GM19395 (cell line): ENCODE measurements at regions not wholly inside any gene's neighbourhood (a gene's known extent, or its start where the extent isn't known, plus 50 kb on each side); places are given as distances from the start of the nearest gene placed in this dataset.

Source experiments
- ATAC-seq: cut with Tn5 transposase; IDR thresholded peaks from one replicate; pipeline ENCODE4 v1.9.1; 2021; ENCODE audit warnings: mild to moderate bottlenecking, moderate library complexity; ENCODE audit not compliant: unreplicated experiment

- no peak for ATAC-seq
Observed at GRCh38 chr5:161134956-161135355, 282.9 kb upstream of the ATP10B start.

DNA sequence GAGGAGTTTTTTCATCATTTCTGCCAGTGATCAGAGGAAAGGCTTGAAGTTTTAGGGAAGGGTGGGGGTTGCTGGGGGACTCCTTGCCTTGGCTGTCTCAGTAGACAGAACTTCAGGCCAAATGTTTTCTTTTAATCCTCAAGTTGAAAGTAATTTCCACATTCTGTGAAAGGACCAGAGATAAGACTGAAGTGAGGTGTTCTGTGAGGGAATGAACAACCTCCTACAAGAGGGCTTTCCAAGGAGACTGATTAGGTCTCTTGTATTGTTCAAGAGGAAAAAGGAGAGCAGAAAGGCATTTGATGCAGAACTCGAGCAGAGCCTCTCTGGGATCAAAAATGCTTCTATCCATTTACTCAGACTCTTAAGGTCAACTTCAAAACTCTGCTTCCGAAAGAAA is 282.1 kb upstream of the ATP10B start:
- ATAC-seq, result no peak

- no peak for ATAC-seq
Observed at GRCh38 chr5:161115941-161116340, 263.9 kb upstream of the ATP10B start.

DNA sequence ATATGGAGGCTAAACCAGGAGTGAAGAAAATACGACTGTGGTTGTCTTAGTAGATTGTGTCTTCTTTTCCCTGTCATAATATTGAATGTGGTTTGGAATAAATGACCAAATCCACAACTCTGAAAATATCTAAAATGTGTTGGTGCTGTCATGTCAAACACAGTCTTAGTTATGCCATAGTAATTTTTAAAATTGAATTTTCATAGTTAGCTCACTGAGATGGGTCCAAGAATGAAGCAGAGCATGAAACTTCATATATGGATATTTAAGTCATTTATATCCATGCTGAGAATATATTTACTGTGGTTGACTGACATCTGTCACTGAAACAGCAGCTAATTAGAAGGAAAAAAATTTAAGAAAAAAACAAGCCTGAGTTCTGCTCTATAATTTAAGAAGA is 260.4 kb upstream of the ATP10B start:
- no peak for ATAC-seq

GRCh38 chr5:161105525-161105924 is 253.5 kb upstream of the ATP10B start:
- no peak for ATAC-seq

DNA sequence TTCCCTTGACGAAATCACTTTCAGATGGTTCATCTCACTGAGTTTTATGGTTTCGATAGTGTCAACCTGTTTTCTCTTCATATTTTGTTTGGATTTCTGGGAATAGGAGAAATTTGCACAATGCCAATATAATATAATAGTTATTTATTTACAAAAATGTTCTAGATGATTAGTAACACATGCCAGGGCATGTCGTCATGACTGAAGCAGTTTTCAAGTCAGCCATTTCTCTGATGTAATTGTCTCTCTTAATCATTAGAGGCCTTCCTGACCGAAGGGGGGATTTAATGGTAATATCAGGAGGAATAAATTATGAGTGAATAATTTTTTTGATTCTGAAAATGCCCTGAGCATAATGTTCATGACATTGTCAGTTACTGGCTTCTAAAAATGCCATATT is 246.5 kb upstream of the ATP10B start:
- no peak for ATAC-seq

- no peak for ATAC-seq
Observed at GRCh38 chr5:161096581-161096980, 244.6 kb upstream of the ATP10B start.

- no peak for ATAC-seq
Observed at GRCh38 chr5:161095953-161096352, 243.9 kb upstream of the ATP10B start.

DNA sequence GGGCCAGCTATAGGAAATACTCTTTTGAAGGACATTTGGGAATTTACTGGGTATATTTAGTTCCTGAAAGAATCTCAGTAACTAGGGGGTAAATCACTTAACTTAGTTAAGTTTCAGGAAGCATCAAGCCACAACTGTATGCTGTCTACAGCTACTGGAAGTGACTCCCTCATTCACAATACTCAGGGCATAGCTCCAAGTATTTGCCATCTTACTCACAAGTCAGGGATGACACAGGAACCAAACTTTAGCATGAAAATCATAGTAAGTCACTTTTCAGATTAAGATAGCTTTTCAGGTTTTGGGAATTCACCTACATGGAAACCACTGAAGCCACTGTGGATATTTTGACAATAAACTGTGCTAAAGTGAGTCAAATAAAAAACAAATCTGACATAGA is 242.4 kb upstream of the ATP10B start:
- ATAC-seq, result no peak

- ATAC-seq, result no peak
Observed at GRCh38 chr5:161093100-161093499, 241.1 kb upstream of the ATP10B start.

GRCh38 chr5:161089569-161089968 is 237.6 kb upstream of the ATP10B start:
- no peak for ATAC-seq

DNA sequence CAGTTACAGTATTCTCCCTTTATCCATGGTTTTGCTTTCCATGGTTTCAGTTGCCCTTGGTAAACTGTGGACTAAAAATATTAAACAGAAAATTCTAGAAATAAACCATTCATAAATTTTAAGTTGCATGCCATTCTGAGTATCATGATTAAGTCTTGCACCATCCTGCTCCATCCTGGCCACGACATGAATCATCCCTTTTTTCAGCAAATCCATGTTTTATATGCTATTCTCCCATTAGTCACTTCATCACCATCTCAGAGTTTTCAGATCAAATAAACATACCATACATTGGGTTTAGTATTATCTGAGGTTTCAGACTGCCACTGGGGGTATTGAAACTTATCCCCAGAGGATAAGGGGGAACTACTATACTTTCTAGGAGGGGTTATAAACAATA is 234.4 kb upstream of the ATP10B start:
- no peak for ATAC-seq

DNA sequence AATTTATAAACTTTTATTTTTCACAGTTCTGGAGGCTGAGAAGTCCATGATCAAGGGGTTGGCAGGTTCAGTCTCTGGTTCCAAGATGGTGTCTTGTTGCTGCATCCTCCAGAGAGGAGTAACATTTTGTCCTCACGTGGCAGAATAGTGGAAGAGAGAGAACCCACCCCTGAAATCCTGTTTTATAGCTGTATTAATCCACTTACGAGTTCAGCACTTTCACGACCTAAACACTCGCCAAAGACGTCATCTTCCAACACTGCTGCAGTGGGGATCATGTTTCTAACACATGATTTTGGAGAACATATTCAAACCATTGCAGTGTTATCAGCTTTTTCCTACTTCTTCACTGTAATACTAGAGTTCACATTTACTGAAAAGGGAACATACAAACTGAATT is 233.0 kb upstream of the ATP10B start:
- ATAC-seq, result no peak

GRCh38 chr5:161084115-161084514 is 232.1 kb upstream of the ATP10B start:
- no peak for ATAC-seq

GRCh38 chr5:161078793-161079192 is 226.8 kb upstream of the ATP10B start:
- no peak for ATAC-seq

GRCh38 chr5:161077936-161078545 is 226.0 kb upstream of the ATP10B start:
- no peak for ATAC-seq

DNA sequence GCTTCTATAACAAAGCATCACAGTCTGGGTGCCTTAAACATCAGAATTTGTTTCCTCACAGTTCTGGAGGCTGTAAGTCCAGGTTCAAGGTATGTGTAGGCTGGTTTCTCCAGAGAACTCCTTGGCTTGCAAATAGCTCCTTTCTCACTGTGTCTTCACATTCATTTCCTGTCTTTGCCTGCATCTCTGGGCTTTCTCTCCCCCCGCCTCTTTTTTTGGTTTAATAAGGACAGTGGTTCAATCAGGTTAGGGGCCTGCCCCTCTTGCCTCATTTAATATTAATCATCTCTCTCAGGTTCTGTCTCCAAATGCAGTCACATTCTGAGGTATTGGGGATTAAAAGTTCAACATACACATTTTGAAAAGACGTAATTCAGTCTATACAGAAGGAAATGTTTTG is 225.5 kb upstream of the ATP10B start:
- no peak for ATAC-seq

DNA sequence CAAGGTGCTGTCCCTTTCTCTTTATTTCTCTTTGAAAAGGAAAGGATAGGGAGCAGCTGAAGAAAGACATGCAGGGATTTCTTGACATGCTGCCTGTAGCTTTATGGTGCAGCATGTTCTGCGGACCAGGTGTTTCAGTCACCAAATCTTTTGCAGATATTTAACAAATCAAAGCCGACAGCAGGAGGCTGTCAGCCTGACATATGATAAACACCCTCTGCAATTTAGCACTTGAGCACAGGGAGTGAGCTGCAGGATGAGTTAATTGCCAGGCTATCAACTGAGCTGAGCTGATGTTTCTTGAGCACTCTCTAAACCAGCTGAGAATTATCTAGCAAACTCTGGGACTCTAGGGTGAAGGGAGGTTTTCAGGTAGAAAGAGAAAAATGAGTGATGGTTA is 212.8 kb upstream of the ATP10B start:
- no peak for ATAC-seq

GRCh38 chr5:161064297-161064696 is 212.3 kb upstream of the ATP10B start:
- ATAC-seq, result no peak

DNA sequence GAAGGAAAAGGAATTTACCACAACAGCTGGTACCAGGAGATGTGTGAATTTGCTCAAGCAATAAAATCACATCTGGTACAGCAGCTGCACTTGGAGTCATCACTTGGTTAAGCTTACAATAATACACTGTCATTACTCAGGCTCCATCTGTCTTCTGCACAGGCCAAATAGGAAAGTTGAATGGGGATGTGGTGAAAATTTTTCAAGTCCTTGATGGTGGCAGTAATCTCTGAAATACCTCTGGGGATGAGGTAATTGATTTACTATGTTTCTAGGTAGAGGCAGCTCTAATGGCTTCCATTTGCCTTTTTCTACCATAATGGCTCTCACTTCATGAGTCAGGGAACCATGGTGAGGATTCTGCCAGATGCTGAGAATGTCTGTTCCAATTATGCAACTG is 206.8 kb upstream of the ATP10B start:
- no peak for ATAC-seq

DNA sequence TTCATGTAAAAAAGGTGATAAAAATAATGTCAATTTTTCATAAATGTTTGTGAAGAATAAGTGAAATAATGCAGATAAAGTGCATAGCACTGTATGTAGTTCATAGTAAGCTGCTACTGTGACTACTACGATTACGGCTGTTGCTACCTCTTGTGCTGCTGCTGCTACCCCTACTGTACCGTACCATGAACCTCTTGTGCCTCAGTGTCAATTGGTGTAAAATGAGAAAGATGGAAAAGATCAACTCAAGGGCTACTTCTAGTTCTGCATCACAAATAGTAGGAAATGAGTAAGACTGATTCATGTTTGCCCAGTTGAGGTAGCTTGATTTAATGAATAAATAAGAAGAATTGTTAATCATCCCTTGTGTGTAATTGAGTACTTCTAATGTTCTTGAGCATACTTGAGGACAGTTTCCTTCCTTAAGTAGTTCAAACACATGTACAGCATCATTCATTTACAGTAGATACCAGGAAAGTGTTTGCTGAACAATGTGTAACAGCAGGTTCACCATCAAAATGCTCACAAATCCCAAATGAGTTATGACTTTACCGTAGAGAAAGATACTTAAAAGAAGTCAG is 200.0 kb upstream of the ATP10B start:
- no peak for ATAC-seq

DNA sequence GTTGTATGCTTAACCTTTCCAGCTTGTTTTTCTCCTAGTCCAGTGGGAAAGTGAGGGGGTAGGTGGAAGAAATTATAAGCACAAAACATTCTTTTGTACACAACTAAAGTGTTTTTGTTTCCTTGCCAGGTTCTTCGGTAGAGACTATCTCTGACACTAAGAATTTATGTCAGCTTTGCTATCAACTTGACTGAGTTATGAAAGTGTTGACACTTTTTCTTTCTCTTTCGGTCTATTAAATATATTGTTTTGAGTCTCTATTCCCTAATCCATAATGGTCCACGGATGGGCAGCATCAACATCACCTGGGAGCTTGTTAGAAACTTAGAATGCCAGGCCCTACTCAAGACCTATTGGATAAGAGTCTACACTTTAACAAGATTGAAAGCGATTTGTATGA is 195.0 kb upstream of the ATP10B start:
- no peak for ATAC-seq

GRCh38 chr5:161042862-161043261 is 190.9 kb upstream of the ATP10B start:
- ATAC-seq, result no peak
